GM18909 (cell line): ENCODE measurements at regions not wholly inside any gene's neighbourhood (a gene's known extent, or its start where the extent isn't known, plus 50 kb on each side); places are given as distances from the start of the nearest gene placed in this dataset.

ENCODE experiments used
- ATAC-seq: cut with Tn5 transposase; IDR thresholded peaks from one replicate; pipeline ENCODE4 v1.9.1; 2021; ENCODE audit warnings: mild to moderate bottlenecking; ENCODE audit not compliant: unreplicated experiment, poor library complexity

GRCh38 chr5:31100047-31100575, 93.4 kb upstream of the CDH6 start:
- no peak for ATAC-seq

GRCh38 chr5:31098811-31099210, 94.7 kb upstream of the CDH6 start:
- ATAC-seq, result no peak

- ATAC-seq, result no peak
Measured at GRCh38 chr5:31097851-31098250, 95.6 kb upstream of the CDH6 start.

GRCh38 chr5:31096238-31096865, 97.1 kb upstream of the CDH6 start:
- ATAC-seq, result no peak

GRCh38 chr5:31095796-31096195, 97.7 kb upstream of the CDH6 start:
- ATAC-seq, result no peak

- no peak for ATAC-seq
Measured at GRCh38 chr5:31091501-31091900, 102.0 kb upstream of the CDH6 start.

- no peak for ATAC-seq
Measured at GRCh38 chr5:31090467-31090866, 103.0 kb upstream of the CDH6 start.

GRCh38 chr5:31086839-31087415, 106.6 kb upstream of the CDH6 start:
- no peak for ATAC-seq

GRCh38 chr5:31084871-31085270, 108.6 kb upstream of the CDH6 start:
- ATAC-seq, result no peak

- no peak for ATAC-seq
Measured at GRCh38 chr5:31083364-31083763, 110.1 kb upstream of the CDH6 start.

GRCh38 chr5:31079668-31080067, 113.8 kb upstream of the CDH6 start:
- no peak for ATAC-seq

GRCh38 chr5:31078956-31079355, 114.5 kb upstream of the CDH6 start:
- no peak for ATAC-seq

- ATAC-seq, result no peak
Measured at GRCh38 chr5:31075981-31076380, 117.5 kb upstream of the CDH6 start.

GRCh38 chr5:31068287-31068686, 125.2 kb upstream of the CDH6 start:
- ATAC-seq, result no peak

- ATAC-seq, result no peak
Measured at GRCh38 chr5:31066655-31067328, 126.7 kb upstream of the CDH6 start.

GRCh38 chr5:31064215-31064614, 129.3 kb upstream of the CDH6 start:
- no peak for ATAC-seq

- no peak for ATAC-seq
Measured at GRCh38 chr5:31062902-31063580, 130.4 kb upstream of the CDH6 start.

- no peak for ATAC-seq
Measured at GRCh38 chr5:31059889-31060288, 133.6 kb upstream of the CDH6 start.

- no peak for ATAC-seq
Measured at GRCh38 chr5:31054453-31054852, 139.0 kb upstream of the CDH6 start.

GRCh38 chr5:31052937-31053658, 140.4 kb upstream of the CDH6 start:
- ATAC-seq, result no peak
